ENCODE measurements at regions not wholly inside any gene's neighbourhood (a gene's known extent, or its start where the extent isn't known, plus 50 kb on each side); places are given as distances from the start of the nearest gene placed in this dataset.

DNA sequence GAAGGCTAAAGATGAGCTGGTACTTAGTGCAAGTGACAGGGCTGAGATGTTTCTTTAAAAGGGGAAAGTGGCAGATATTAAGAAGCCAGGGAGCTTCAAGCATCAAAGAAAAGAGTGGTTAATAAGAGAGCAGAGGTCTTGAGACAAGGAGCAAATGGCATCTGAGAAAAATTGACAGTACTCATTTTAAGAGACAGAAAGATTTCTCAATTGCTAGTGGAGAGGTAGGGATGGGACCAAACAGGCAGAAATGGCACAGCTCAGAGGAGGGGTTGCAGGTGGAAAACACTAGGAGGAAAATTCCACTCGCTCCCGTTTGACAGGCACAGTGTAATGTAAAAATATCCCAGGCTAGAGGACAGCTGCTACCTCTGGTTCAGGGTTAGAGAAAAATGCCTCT lies 593.4 kb upstream of the LRATD1 start:
- Histone ChIP-seq H3K27ac (ENCODE audit: low read depth, low read length) (no peak overlapping the region), H2BK20ac (ENCODE audit: low read length) (no peak overlapping the region), H3K56ac (replicated peaks; ENCODE audit: insufficient read length, low read depth, low read length) (no peak overlapping the region), H4K20me1 (replicated peaks in 1 of 2; ENCODE audit: control insufficient read depth in 1 of 2, insufficient read depth in 2 of 2, low read length in 2 of 2) (no peaks in the 10 kb centered on the region), H2AFZ (ENCODE audit: low read length) (no peak overlapping the region), H3K4me1 (replicated peaks in 1 of 4; ENCODE audit: control insufficient read depth in 3 of 4, insufficient read depth in 4 of 4, low read length in 3 of 4) (no peaks in the 10 kb centered on the region), H2AK5ac (ENCODE audit: low read depth, low read length) (no peak overlapping the region), H3K4me2 (ENCODE audit: insufficient read depth in 1 of 2, low read depth in 2 of 2, low read length in 2 of 2) (no peak overlapping the region), H3K36me3 (ENCODE audit: control insufficient read depth in 2 of 4, insufficient read depth in 4 of 4, low read length in 3 of 4) (no peaks in the 10 kb centered on the region), H3K9ac (replicated peaks in 1 of 4; ENCODE audit: extremely low read depth in 1 of 4, low read depth in 3 of 4, low read length in 3 of 4) (peak overlapping the region in 1 of 4 experiments; percentile 34; a peak in 1 of 7 replicates), H2BK5ac (ENCODE audit: low read depth, low read length) (no peak overlapping the region), H4K91ac (replicated peaks; ENCODE audit: insufficient read length, low read length) (no peak overlapping the region), H3K4ac (replicated peaks; ENCODE audit: insufficient read length, low read depth, low read length) (no peak overlapping the region), H3K79me1 (ENCODE audit: low read depth, low read length) (no peaks in the 10 kb centered on the region), H2BK15ac (ENCODE audit: low read length) (no peak overlapping the region), H3K9me3 (ENCODE audit: insufficient read depth in 2 of 2, low read depth in 1 of 2, low read length in 1 of 2) (no peaks in the 10 kb centered on the region), H4K5ac (ENCODE audit: insufficient read length, low read depth, low read length) (no peak overlapping the region), H3K79me2 (ENCODE audit: control insufficient read depth in 1 of 2, insufficient read depth in 2 of 2, low read length in 2 of 2) (no peaks in the 10 kb centered on the region), H4K8ac (ENCODE audit: extremely low read depth, insufficient read depth, low read length) (no peak overlapping the region), H3K23ac (ENCODE audit: insufficient read length) (no peak overlapping the region), H2BK12ac (ENCODE audit: low read depth, low read length) (no peak overlapping the region), H3K27me3 (replicated peaks in 1 of 4; ENCODE audit: control insufficient read depth in 3 of 4, extremely low read depth in 1 of 4, insufficient read depth in 3 of 4, low read length in 3 of 4) (no peaks in the 10 kb centered on the region), H2BK120ac (replicated peaks; ENCODE audit: low read depth, low read length) (no peak overlapping the region), H3K4me3 (ENCODE audit: extremely low read depth in 1 of 4, insufficient read depth in 2 of 4, low read depth in 3 of 4, low read length in 4 of 4) (no peak overlapping the region), H3K18ac (ENCODE audit: extremely low read depth, low read length) (no peak overlapping the region), H3K14ac (ENCODE audit: insufficient read length) (no peak overlapping the region), H3K23me2 (ENCODE audit: low read depth, low read length) (no peaks in the 10 kb centered on the region)
- FAIRE-seq: no peak
- ChIA-PET CTCF (ENCODE audit: partially characterized antibody) (interaction anchor here (0.9 to 1.0 kb wide), 2 partner anchors 14 to 1551 kb away, joined by 3 read pairs; no protein-coding TSS in a partner anchor), POLR2A (ENCODE audit: partially characterized antibody) (no interaction called here)
- TF ChIP-seq POU5F1 (IDR thresholded peaks at IDR 0.05; ENCODE audit: low read depth, low read length) (no peak), KDM5A (IDR thresholded peaks at IDR 0.05; ENCODE audit: low read length) (no peak)
- WGBS, 2 experiments (ENCODE audit: extremely low coverage in 1 of 2, insufficient coverage in 1 of 2, insufficient read length in 1 of 2, insufficient replicate concordance in 2 of 2, low coverage in 1 of 2, low lambda C conversion rate in 2 of 2, missing lambda C conversion rate in 1 of 2): 92% methylated on average over 2 of the region's 2 CpGs; no CpG with 5 or more reads in 1 of the 2 experiments
- DNase-seq (ENCODE audit: low read depth in 1 of 2, low spot score in 2 of 2): no peak

Data from H1 (cell line).